Uterus (tissue), 3 donors: ENCODE measurements at regions not wholly inside any gene's neighbourhood (a gene's known extent, or its start where the extent isn't known, plus 50 kb on each side); places are given as distances from the start of the nearest gene placed in this dataset.

ENCODE experiments used
- DNase-seq, 2 donors: peaks; one replicate each; pipeline ENCODE4 v3.0.0-alpha.2; 2019 to 2020
- H3K27ac ChIP-seq, 2 donors: fragments of 200-600 bp; sonication (generic); 1 replicate in 1 of 2; 2 replicates in 1 of 2; pipeline ENCODE4 v1.5.1; 2016 to 2018
- H3K27me3 ChIP-seq, 2 donors: fragments of 200-600 bp; sonication (generic); one replicate each; pipeline ENCODE4 v1.5.1; 2018 to 2019; ENCODE audit warnings: control low read depth in 1 of 2
- H3K36me3 ChIP-seq, 2 donors: fragments of 200-600 bp; sonication (generic); one replicate each; pipeline ENCODE4 v1.5.1; 2019; ENCODE audit warnings: control low read depth in 1 of 2
- H3K4me1 ChIP-seq, 2 donors: fragments of 200-600 bp; sonication (generic); one replicate each; pipeline ENCODE4 v1.5.1; 2018 to 2019; ENCODE audit warnings: control low read depth in 1 of 2
- H3K4me3 ChIP-seq, 2 donors: fragments of 200-600 bp; sonication (generic); 1 replicate in 1 of 2; 2 replicates in 1 of 2; pipeline ENCODE4 v1.5.1; 2018 to 2019; ENCODE audit warnings: mild to moderate bottlenecking in 1 of 2
- H3K9me3 ChIP-seq, 2 donors: fragments of 200-600 bp; sonication (generic); one replicate each; pipeline ENCODE4 v1.5.1; 2019; ENCODE audit warnings: control low read depth in 1 of 2
- CTCF ChIP-seq, 4 experiments: fragments of 200-600 bp in 2 of 4; fragments of 450-650 bp in 2 of 4; sonication (generic) in 2 of 4; IDR thresholded peaks; one replicate each; pipeline ENCODE4 v1.5.1; 2016 to 2019; ENCODE audit warnings: antibody characterized with exemption in 4 of 4, mild to moderate bottlenecking in 2 of 4, moderate library complexity in 1 of 4
- POLR2A ChIP-seq, 2 donors: fragments of 450-650 bp; IDR thresholded peaks; one replicate each; pipeline ENCODE4 v1.6.1; 2016; ENCODE audit warnings: antibody characterized with exemption in 2 of 2, mild to moderate bottlenecking in 1 of 2, moderate library complexity in 1 of 2
- intact Hi-C: fragments of 100-400 bp; cut with DNase I; formaldehyde crosslinking; loops from one replicate; pipeline ENCODE4 v1.15.1; 2023; ENCODE audit warnings: low total_unique reads
- donor health status: DM: yes; HTN: yes; CAD: no.

- Histone ChIP-seq H3K27ac (no peak overlapping the region), H3K4me3 (no peak overlapping the region), H3K36me3 (no peaks in the 10 kb centered on the region), H3K4me1 (no peaks in the 10 kb centered on the region), H3K27me3 (no peaks in the 10 kb centered on the region), H3K9me3 (no peaks in the 10 kb centered on the region)
- intact Hi-C loops: no loop called here
- no peak for DNase-seq
- TF ChIP-seq POLR2A (IDR thresholded peaks at IDR 0.05) (no peak), CTCF (IDR thresholded peaks at IDR 0.05) (no peak)
Measured at GRCh38 chr10:121099592-121099991, 248.4 kb downstream of the WDR11 start.

- no peaks in the 10 kb centered on the region for H3K27me3 ChIP-seq
- H3K4me3 ChIP-seq: no peak overlapping the region
- no peak overlapping the region for H3K27ac ChIP-seq
- intact Hi-C loops: no loop called here
- no peaks in the 10 kb centered on the region for H3K36me3 ChIP-seq
- no peaks in the 10 kb centered on the region for H3K4me1 ChIP-seq
- no peak for TF ChIP-seq CTCF (IDR thresholded peaks at IDR 0.05)
- no peak for TF ChIP-seq POLR2A (IDR thresholded peaks at IDR 0.05)
- no peak for DNase-seq
- H3K9me3 ChIP-seq: no peaks in the 10 kb centered on the region
Measured at GRCh38 chr10:121101561-121101960, 250.4 kb downstream of the WDR11 start.

GRCh38 chr10:121102706-121103105 is 251.5 kb downstream of the WDR11 start:
- intact Hi-C loops: no loop called here
- H3K36me3 ChIP-seq: no peaks in the 10 kb centered on the region
- DNase-seq: no peak
- H3K9me3 ChIP-seq: no peaks in the 10 kb centered on the region
- TF ChIP-seq POLR2A (IDR thresholded peaks at IDR 0.05): no peak
- no peak for TF ChIP-seq CTCF (IDR thresholded peaks at IDR 0.05)
- H3K27ac ChIP-seq: no peak overlapping the region
- no peak overlapping the region for H3K4me3 ChIP-seq
- no peaks in the 10 kb centered on the region for H3K4me1 ChIP-seq
- no peaks in the 10 kb centered on the region for H3K27me3 ChIP-seq

- TF ChIP-seq CTCF (IDR thresholded peaks at IDR 0.05): no peak
- TF ChIP-seq POLR2A (IDR thresholded peaks at IDR 0.05): no peak
- intact Hi-C loops: no loop called here
Measured at GRCh38 chr10:121104476-121105111, 253.4 kb downstream of the WDR11 start.

GRCh38 chr10:121106611-121107010 is 255.4 kb downstream of the WDR11 start:
- Histone ChIP-seq H3K4me1 (no peaks in the 10 kb centered on the region), H3K36me3 (no peaks in the 10 kb centered on the region), H3K27ac (no peak overlapping the region), H3K9me3 (no peaks in the 10 kb centered on the region), H3K27me3 (no peaks in the 10 kb centered on the region), H3K4me3 (no peak overlapping the region)
- no peak for DNase-seq
- TF ChIP-seq CTCF (IDR thresholded peaks at IDR 0.05) (no peak), POLR2A (IDR thresholded peaks at IDR 0.05) (no peak)
- intact Hi-C loops: no loop called here

More at GRCh38 chr10:121104476-121105111, 253.4 kb downstream of the WDR11 start:
- H3K27ac ChIP-seq: no peak overlapping the region
- no peaks in the 10 kb centered on the region for H3K9me3 ChIP-seq
- H3K4me3 ChIP-seq: no peak overlapping the region
- no peaks in the 10 kb centered on the region for H3K36me3 ChIP-seq
- no peak for DNase-seq
- H3K4me1 ChIP-seq: no peaks in the 10 kb centered on the region
- no peaks in the 10 kb centered on the region for H3K27me3 ChIP-seq
